ENCODE measurements at regions not wholly inside any gene's neighbourhood (a gene's known extent, or its start where the extent isn't known, plus 50 kb on each side); places are given as distances from the start of the nearest gene placed in this dataset.

- no peak for FAIRE-seq
Observed at GRCh38 chr10:28942012-28942411, 264.7 kb downstream of the BAMBI start.

GRCh38 chr10:28945959-28946358, 268.6 kb downstream of the BAMBI start:
- no peak for TF ChIP-seq EZH2 (IDR thresholded peaks at IDR 0.05; ENCODE audit: low read length)
- TF ChIP-seq CTCF (optimal IDR thresholded peaks at IDR 0.05 in 1 of 3, IDR thresholded peaks at IDR 0.05 in 1 of 3, conservative IDR thresholded peaks at IDR 0.05 in 1 of 3; ENCODE audit: extremely low read depth in 1 of 3, insufficient read depth in 2 of 3, low read length in 3 of 3): no peak
- no peak overlapping the region for H3K4me3 ChIP-seq (ENCODE audit: control insufficient read depth in 2 of 3, extremely low read depth in 1 of 3, insufficient read depth in 2 of 3, low read depth in 1 of 3, low read length in 3 of 3)
- no peak for FAIRE-seq
- H3K27ac ChIP-seq (ENCODE audit: control insufficient read depth, insufficient read depth, low read length): no peak overlapping the region
- no peaks in the 10 kb centered on the region for H3K36me3 ChIP-seq (ENCODE audit: control insufficient read depth in 2 of 2, extremely low read depth in 1 of 2, insufficient read depth in 2 of 2, low read length in 2 of 2)
- no peak for DNase-seq (ENCODE audit: low read depth, low spot score)
- no peak overlapping the region for H3K9ac ChIP-seq (ENCODE audit: control insufficient read depth, extremely low read depth, insufficient read depth, low read length)
- no peaks in the 10 kb centered on the region for H4K20me1 ChIP-seq (ENCODE audit: control insufficient read depth, extremely low read depth, insufficient read depth, low read length)
- H3K9me1 ChIP-seq (ENCODE audit: control insufficient read depth, extremely low read depth, insufficient read depth, low read length): no peaks in the 10 kb centered on the region
- no peaks in the 10 kb centered on the region for H3K4me1 ChIP-seq (ENCODE audit: control insufficient read depth, extremely low read depth, insufficient read depth, low read length)
- no peak overlapping the region for H3K4me2 ChIP-seq (ENCODE audit: control insufficient read depth, extremely low read depth, insufficient read depth, low read depth, low read length)
- no peak overlapping the region for H2AFZ ChIP-seq (ENCODE audit: control insufficient read depth, low read length)
- no peaks in the 10 kb centered on the region for H3K27me3 ChIP-seq (ENCODE audit: control insufficient read depth, extremely low read depth, insufficient read depth, low read length)
- no peaks in the 10 kb centered on the region for H3K9me3 ChIP-seq (ENCODE audit: control insufficient read depth, low read depth, low read length)
- no peaks in the 10 kb centered on the region for H3K79me2 ChIP-seq (ENCODE audit: control insufficient read depth, insufficient read depth, low read length)
- dilution Hi-C loops (cut with MboI; ENCODE audit: extremely low pct_ligation_motif_present, low sequenced_read_pairs): no loop called here

More at GRCh38 chr10:28942012-28942411, 264.7 kb downstream of the BAMBI start:
- no peak overlapping the region for H3K27ac ChIP-seq (ENCODE audit: control insufficient read depth, insufficient read depth, low read length)
- no peaks in the 10 kb centered on the region for H3K9me1 ChIP-seq (ENCODE audit: control insufficient read depth, extremely low read depth, insufficient read depth, low read length)
- no peak overlapping the region for H3K4me3 ChIP-seq (ENCODE audit: control insufficient read depth in 2 of 3, extremely low read depth in 1 of 3, insufficient read depth in 2 of 3, low read depth in 1 of 3, low read length in 3 of 3)
- H3K9ac ChIP-seq (ENCODE audit: control insufficient read depth, extremely low read depth, insufficient read depth, low read length): no peak overlapping the region
- no peaks in the 10 kb centered on the region for H3K36me3 ChIP-seq (ENCODE audit: control insufficient read depth in 2 of 2, extremely low read depth in 1 of 2, insufficient read depth in 2 of 2, low read length in 2 of 2)
- H3K27me3 ChIP-seq (ENCODE audit: control insufficient read depth, extremely low read depth, insufficient read depth, low read length): no peaks in the 10 kb centered on the region
- dilution Hi-C loops (cut with MboI; ENCODE audit: extremely low pct_ligation_motif_present, low sequenced_read_pairs): no loop called here
- H4K20me1 ChIP-seq (ENCODE audit: control insufficient read depth, extremely low read depth, insufficient read depth, low read length): no peaks in the 10 kb centered on the region
- no peaks in the 10 kb centered on the region for H3K4me1 ChIP-seq (ENCODE audit: control insufficient read depth, extremely low read depth, insufficient read depth, low read length)
- H2AFZ ChIP-seq (ENCODE audit: control insufficient read depth, low read length): no peak overlapping the region
- no peak for TF ChIP-seq CTCF (optimal IDR thresholded peaks at IDR 0.05 in 1 of 3, IDR thresholded peaks at IDR 0.05 in 1 of 3, conservative IDR thresholded peaks at IDR 0.05 in 1 of 3; ENCODE audit: extremely low read depth in 1 of 3, insufficient read depth in 2 of 3, low read length in 3 of 3)
- TF ChIP-seq EZH2 (IDR thresholded peaks at IDR 0.05; ENCODE audit: low read length): no peak
- H3K9me3 ChIP-seq (ENCODE audit: control insufficient read depth, low read depth, low read length): no peaks in the 10 kb centered on the region
- no peak overlapping the region for H3K4me2 ChIP-seq (ENCODE audit: control insufficient read depth, extremely low read depth, insufficient read depth, low read depth, low read length)
- no peak for DNase-seq (ENCODE audit: low read depth, low spot score)
- no peaks in the 10 kb centered on the region for H3K79me2 ChIP-seq (ENCODE audit: control insufficient read depth, insufficient read depth, low read length)
